Mucosa of rectum (tissue), 2 donors: ENCODE measurements at regions not wholly inside any gene's neighbourhood (a gene's known extent, or its start where the extent isn't known, plus 50 kb on each side); places are given as distances from the start of the nearest gene placed in this dataset.

Source experiments
- H3K27ac ChIP-seq, 2 donors: one replicate each; pipeline ENCODE4 v1.7.0; 2013; ENCODE audit warnings: inconsistent platforms in 2 of 2, low read depth in 2 of 2, low read length in 2 of 2
- H3K27me3 ChIP-seq, 2 donors: one replicate each; pipeline ENCODE4 v1.7.0; 2013; ENCODE audit warnings: low read length in 2 of 2; ENCODE audit not compliant: control insufficient read depth in 2 of 2, insufficient read depth in 2 of 2
- H3K36me3 ChIP-seq, 2 donors: one replicate each; pipeline ENCODE4 v1.7.0; 2013; ENCODE audit warnings: low read length in 2 of 2; ENCODE audit not compliant: control insufficient read depth in 2 of 2, insufficient read depth in 2 of 2
- H3K4me1 ChIP-seq, 2 donors: one replicate each; pipeline ENCODE4 v1.7.0; 2013; ENCODE audit warnings: low read length in 2 of 2, mild to moderate bottlenecking in 1 of 2; ENCODE audit not compliant: control insufficient read depth in 2 of 2, insufficient read depth in 2 of 2
- H3K4me3 ChIP-seq, 2 donors: one replicate each; pipeline ENCODE4 v1.7.0; 2013; ENCODE audit warnings: low read length in 2 of 2
- H3K9ac ChIP-seq, 2 donors: one replicate each; pipeline ENCODE4 v1.7.0; 2013; ENCODE audit warnings: low read length in 2 of 2, low read depth in 1 of 2, mild to moderate bottlenecking in 1 of 2
- H3K9me3 ChIP-seq, 2 donors: one replicate each; pipeline ENCODE4 v1.7.0; 2013; ENCODE audit warnings: low read length in 2 of 2; ENCODE audit not compliant: control insufficient read depth in 2 of 2
- donor health status: healthy.
- donor health status: Normal muscosa, but diverticular disease.

DNA sequence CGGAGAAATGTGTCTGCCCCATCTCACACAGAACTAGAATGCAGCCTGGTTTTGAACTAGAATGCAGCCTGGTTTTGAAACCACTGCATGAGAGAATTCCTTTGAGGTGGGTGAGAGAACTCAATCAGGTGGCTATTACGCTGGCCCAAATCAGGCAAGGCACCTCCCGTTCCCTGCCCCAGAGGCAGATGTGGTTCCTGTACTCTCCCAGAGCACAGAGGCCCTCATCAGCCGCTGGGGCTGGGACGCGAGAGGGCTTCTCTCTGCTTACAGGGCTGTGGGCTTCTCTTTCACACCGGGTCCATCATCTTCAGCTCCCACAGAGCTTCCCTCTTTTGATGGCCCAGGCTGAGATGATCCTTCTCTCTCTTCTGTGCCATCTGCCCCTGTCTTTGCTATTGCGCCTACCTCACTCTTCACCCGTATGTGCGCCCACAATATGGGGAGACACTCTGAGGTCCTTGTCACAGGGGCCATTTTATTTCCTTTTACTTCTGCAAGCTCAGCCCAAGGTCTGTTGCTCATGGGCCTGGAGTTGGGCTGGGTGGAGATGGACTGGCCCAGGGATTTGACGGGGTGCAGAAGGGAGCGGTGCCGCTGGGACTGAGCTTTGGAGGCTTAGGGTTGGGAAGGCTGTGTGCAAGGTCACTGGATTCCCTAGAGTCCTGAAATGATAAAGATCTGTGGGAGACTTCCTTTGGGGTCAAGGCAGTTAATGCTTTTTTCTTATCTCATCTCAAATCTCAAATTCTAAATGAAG, 84.4 kb upstream of the HS6ST1 start:
- no peaks in the 10 kb centered on the region for H3K9me3 ChIP-seq
- H3K4me1 ChIP-seq = no peaks in the 10 kb centered on the region
- H3K27me3 ChIP-seq = peaks cover 0 to 2% of the 10 kb centered on the region in 2 donors
- H3K36me3 ChIP-seq = no peaks in the 10 kb centered on the region
- H3K4me3 ChIP-seq = no peak overlapping the region
- no peak overlapping the region for H3K27ac ChIP-seq
- H3K9ac ChIP-seq = no peak overlapping the region

DNA sequence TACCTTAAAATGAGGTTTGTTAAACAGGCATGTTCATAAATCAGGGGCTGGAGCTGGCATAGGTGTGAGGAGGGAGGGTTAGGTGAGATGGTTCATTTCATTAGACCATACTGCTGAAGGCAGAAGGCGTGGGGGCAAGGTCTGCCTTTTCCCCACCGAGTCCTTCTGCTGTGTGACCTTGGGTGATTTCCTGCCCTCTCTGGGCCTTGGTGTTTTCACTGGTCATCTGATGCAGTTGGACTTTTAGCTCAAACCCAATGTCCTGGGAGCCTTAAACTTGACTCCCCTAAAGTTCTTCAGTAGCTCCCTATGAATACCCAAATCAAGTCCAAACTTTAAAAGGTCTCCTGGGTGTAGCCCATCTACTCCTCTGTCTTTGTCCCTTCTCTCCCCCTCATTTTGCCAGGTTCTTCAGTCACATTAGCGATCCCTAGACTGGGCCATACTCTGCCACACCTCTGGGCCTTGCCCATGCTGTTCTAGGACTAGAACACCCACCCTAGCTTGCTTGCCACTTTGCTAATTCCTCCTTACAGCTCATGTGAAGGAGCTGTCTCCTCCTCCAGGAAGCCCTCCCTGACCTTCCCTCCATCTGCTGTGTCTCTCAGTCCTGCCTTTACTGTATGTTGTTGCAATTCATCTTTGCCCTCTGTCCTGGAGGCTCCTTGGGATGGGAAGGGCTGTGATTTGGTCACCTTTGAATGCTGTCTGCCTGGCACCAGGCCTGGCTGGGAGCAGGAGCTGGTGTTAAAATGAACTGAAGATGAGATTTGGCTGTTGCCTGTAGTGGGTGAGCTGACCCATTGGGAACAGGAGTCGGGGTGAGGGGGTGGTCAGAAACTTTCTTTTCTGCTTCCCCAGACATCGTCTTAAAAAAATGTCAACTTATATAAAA, 85.4 kb upstream of the HS6ST1 start:
- no peaks in the 10 kb centered on the region for H3K4me1 ChIP-seq
- H3K27ac ChIP-seq = no peak overlapping the region
- no peak overlapping the region for H3K9ac ChIP-seq
- H3K9me3 ChIP-seq = no peaks in the 10 kb centered on the region
- H3K4me3 ChIP-seq = no peak overlapping the region
- no peaks in the 10 kb centered on the region for H3K36me3 ChIP-seq
- peaks cover 0 to 2% of the 10 kb centered on the region in 2 donors for H3K27me3 ChIP-seq

DNA sequence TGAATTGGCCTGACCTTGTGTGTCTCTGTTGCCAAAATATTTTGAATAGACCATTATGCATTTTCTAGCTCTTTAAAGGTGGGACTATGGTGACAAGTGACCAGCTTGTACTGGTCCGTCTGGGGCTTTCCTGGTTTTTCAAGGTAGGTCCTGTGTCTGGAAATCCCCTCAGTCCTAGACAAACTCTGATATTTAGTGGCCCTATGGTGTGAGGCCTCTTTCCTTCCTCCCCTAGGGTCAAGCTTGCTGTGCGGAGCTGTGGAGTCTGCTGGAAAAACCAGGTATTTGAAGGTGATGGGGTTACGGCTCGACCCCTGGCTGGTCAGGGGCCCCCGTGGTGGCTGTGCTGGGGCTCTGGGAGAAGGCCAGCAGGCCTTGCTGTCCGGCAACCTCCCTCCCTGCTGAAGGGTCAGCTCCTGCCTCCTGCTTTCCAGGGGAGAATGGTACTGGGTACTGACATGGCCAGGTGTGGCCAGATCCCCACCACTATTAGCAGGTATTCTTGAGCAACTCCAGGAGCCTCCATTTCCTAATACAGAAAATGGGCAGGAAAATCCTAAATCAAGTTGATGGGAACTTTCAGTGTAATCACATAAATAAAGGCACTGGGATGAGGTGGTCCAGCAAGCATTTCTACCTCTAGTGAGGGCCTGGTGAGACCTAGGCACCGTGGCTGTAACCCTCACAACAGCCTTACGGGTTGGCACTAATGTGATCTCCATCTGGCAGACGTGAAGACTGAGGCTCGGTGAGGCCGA, 86.2 kb upstream of the HS6ST1 start:
- Histone ChIP-seq H3K27ac (no peak overlapping the region), H3K9me3 (no peaks in the 10 kb centered on the region), H3K4me3 (no peak overlapping the region), H3K36me3 (no peaks in the 10 kb centered on the region), H3K9ac (no peak overlapping the region), H3K27me3 (peaks cover 0 to 2% of the 10 kb centered on the region in 2 donors), H3K4me1 (no peaks in the 10 kb centered on the region)

DNA sequence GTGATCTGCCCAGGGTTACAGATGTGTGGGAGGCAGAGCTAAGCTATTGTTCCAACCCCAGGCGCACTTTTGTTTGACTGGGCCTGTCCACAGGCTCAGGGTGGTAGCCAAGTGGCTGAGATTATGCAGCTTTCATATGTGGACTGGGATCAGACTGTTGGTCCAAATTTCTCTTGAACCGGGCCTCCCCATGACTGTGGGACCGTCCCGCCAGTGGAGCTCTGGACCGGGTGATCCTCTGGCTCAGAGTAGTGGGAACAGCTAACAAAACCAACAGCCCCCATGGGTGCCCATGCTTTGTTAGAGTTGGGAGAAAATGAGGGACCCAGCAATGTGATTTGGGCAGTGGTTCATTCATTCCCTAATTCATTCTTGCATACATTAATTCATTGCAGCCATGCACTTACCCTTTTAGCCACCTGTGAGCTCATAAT, 86.8 kb upstream of the HS6ST1 start:
- H3K36me3 ChIP-seq = no peaks in the 10 kb centered on the region
- no peak overlapping the region for H3K27ac ChIP-seq
- no peaks in the 10 kb centered on the region for H3K4me1 ChIP-seq
- no peak overlapping the region for H3K9ac ChIP-seq
- no peak overlapping the region for H3K4me3 ChIP-seq
- no peaks in the 10 kb centered on the region for H3K9me3 ChIP-seq
- peaks cover 0 to 2% of the 10 kb centered on the region in 2 donors for H3K27me3 ChIP-seq

DNA sequence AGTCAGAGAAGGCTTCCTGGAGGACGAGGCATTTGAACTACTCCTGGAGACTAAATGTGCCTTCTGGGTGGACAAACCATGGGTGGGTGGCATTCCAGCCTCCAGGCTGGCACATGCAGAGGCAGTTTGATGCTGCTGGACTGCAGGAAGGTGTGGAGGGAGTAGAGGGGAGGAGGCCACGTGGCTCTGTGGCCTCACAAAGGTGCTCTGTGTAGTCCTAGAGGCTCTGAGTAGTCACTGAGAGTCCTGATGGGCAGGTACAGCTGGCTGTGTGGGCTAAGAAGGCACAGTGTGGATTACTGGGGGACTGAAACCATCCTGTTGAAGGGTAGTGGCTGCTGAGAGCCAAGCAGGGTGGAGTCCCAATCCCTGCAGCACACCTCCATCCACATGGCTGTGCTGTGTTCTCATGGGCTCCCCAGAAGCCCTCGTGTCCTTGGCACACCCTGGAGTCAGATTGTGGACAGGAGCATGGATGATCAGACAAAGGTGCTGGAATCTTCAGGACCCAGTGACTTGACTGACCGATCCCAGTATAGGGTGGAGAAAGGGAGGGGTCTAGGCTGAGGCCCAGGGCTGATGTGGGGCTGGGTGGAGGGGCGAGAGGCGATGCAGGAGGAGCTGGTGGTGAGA, 87.4 kb upstream of the HS6ST1 start:
- Histone ChIP-seq H3K9me3 (no peaks in the 10 kb centered on the region), H3K36me3 (no peaks in the 10 kb centered on the region), H3K27ac (no peak overlapping the region)

DNA sequence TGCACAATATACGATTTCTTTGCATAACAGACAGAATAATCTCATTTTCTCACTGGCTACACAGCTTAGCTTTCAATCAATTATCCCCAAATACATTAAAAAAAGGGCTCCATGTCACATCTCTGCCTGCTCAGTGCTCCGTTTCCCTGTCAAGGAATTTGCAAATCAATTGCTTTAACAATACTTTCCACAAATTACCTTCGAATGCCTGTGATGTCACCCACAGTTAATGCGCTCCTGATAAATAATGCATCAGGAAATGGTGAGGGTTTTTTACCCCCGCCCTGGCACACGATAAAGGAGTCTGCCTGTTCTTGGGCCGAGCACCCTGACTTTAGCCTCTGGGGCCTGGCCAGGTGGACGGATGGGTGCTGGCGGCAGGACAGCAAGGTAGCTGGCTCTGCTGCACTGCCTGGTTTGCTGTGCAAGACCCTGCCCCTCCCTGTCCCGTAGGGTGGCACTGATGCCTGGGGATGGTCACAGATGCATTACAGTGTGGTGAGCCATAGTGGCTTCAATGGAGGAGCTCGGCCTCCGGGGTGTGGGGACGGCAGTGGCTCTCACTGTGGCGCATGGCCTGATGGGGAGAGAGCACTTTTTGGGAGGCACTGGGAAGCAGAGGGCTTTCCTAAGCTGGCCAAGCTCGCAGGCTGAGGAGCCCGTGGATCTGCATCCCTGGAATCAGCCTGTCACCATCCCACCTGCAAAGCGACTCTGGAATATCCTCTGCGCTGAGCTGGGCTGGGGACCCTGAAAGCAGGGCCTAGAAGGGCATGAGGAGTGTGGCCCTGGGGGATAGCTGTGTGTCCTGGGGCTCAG, 88.3 kb upstream of the HS6ST1 start:
- Histone ChIP-seq H3K27ac (no peak overlapping the region), H3K4me1 (no peaks in the 10 kb centered on the region), H3K36me3 (no peaks in the 10 kb centered on the region), H3K27me3 (peaks cover 0 to 2% of the 10 kb centered on the region in 2 donors), H3K4me3 (no peak overlapping the region), H3K9ac (no peak overlapping the region), H3K9me3 (no peaks in the 10 kb centered on the region)

More for the DNA sequence above, 87.4 kb upstream of the HS6ST1 start:
- H3K27me3 ChIP-seq = peaks cover 0 to 2% of the 10 kb centered on the region in 2 donors
- H3K4me3 ChIP-seq = no peak overlapping the region
- H3K9ac ChIP-seq = no peak overlapping the region
- no peaks in the 10 kb centered on the region for H3K4me1 ChIP-seq

DNA sequence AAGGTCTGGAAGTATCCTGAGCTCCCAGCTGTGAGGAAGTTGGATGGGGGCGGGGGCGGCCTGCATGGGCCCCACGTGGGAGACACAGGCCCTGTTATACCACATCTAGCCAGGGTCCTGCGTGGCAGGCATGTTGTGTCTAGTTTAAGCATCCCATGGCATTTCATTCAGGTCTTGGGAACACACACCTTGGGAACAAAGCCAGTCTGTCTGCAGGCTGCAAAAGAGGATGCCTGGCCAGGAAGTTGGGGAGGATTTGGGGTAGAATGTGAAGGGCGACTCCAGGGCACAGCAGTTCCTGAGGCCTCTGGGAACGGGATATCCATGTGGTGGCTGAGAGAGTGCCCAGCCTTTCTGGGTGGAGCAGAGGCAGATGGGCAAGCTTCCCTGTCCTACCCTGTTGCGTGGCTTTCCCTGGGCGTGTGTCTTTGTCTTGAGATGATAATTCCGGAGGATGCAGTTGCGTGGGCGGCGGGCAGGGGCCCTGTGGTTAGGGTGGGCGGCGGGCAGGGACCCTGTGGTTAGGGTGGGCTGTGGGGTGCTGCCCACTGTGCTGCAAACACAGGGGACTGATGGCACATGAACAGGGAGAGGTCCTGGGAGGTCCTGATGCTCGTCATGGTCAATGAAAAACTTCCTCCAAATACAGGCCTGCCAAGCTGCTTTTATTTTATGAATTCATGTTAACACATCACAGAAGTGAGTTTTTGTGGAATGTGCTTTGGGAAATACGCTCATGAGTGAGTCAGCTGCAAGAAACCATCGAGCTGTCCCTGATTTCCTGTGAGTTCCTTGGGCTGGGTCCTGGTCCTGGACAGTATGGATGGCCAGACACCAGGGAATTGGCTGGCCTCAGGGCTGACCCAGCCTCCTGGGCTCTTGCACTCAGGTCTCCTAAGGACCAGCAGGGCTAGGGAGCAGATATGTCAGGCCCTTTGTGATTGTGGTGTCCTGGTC, 90.0 kb upstream of the HS6ST1 start:
- Histone ChIP-seq H3K4me3 (no peak overlapping the region), H3K9ac (no peak overlapping the region), H3K36me3 (no peaks in the 10 kb centered on the region), H3K4me1 (no peaks in the 10 kb centered on the region), H3K9me3 (no peaks in the 10 kb centered on the region), H3K27me3 (peaks cover 0 to 2% of the 10 kb centered on the region in 2 donors), H3K27ac (no peak overlapping the region)

DNA sequence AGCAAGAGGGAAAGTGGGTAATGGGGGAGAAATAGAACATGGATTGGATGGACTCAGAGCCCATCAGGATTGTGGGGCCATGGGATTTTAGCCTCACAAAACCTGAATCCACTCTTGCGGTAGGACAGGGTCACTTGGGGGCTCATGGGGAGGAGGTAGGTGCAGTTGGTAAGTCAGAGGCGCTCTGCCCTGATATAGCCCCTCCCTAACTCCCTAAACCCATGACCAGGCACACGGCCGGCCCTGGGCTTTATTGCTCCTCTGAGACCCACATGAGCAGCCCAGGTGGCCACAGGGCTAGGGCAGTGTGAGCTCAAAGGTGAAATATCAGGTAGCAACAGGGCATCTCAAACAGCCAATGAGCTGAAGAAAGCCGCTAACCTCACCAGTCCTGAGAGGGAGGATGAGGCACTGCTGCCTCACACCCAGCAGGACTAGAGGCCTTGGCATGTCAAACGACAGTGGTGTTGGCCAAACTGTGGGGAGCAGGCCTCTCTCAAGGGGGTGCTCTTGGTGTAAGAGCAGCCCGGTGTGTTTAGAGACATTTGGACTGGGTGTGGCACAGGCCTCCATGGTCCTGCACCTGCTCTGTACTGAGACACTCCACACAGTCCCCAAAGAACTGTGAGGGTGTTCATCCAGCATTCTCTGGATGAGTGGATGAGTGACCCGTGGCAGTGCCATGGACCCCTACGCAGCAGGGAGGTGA, 90.8 kb upstream of the HS6ST1 start:
- H3K27me3 ChIP-seq = peaks cover 0 to 2% of the 10 kb centered on the region in 2 donors
- no peaks in the 10 kb centered on the region for H3K36me3 ChIP-seq
- no peak overlapping the region for H3K27ac ChIP-seq

More for the DNA sequence above, 90.8 kb upstream of the HS6ST1 start:
- Histone ChIP-seq H3K4me3 (no peak overlapping the region), H3K9me3 (no peaks in the 10 kb centered on the region), H3K9ac (no peak overlapping the region), H3K4me1 (no peaks in the 10 kb centered on the region)
